AG10803 (cell line): ENCODE measurements at regions not wholly inside any gene's neighbourhood (a gene's known extent, or its start where the extent isn't known, plus 50 kb on each side); places are given as distances from the start of the nearest gene placed in this dataset.

Experiments
- DNase-seq: peaks from one replicate; pipeline ENCODE4 v3.0.0; 2010; ENCODE audit warnings: low read depth
- H3K4me3 ChIP-seq: 2 replicates; pipeline ENCODE4 v1.5.1; 2011; ENCODE audit warnings: mild to moderate bottlenecking, low read length, control low read depth
- TF ChIP-seq, protein P1 (sequence below): conservative IDR thresholded peaks from 2 replicates; pipeline ENCODE4 v1.5.1; 2011; ENCODE audit warnings: mild to moderate bottlenecking, low read length, control low read depth, inconsistent platforms

GRCh38 chr6:169863710-169864109 is 112.3 kb downstream of the ERMARD start:
- H3K4me3 ChIP-seq = no peak overlapping the region
- TF ChIP-seq, protein P1, sequence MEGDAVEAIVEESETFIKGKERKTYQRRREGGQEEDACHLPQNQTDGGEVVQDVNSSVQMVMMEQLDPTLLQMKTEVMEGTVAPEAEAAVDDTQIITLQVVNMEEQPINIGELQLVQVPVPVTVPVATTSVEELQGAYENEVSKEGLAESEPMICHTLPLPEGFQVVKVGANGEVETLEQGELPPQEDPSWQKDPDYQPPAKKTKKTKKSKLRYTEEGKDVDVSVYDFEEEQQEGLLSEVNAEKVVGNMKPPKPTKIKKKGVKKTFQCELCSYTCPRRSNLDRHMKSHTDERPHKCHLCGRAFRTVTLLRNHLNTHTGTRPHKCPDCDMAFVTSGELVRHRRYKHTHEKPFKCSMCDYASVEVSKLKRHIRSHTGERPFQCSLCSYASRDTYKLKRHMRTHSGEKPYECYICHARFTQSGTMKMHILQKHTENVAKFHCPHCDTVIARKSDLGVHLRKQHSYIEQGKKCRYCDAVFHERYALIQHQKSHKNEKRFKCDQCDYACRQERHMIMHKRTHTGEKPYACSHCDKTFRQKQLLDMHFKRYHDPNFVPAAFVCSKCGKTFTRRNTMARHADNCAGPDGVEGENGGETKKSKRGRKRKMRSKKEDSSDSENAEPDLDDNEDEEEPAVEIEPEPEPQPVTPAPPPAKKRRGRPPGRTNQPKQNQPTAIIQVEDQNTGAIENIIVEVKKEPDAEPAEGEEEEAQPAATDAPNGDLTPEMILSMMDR = no peak
- no peak for DNase-seq

DNA sequence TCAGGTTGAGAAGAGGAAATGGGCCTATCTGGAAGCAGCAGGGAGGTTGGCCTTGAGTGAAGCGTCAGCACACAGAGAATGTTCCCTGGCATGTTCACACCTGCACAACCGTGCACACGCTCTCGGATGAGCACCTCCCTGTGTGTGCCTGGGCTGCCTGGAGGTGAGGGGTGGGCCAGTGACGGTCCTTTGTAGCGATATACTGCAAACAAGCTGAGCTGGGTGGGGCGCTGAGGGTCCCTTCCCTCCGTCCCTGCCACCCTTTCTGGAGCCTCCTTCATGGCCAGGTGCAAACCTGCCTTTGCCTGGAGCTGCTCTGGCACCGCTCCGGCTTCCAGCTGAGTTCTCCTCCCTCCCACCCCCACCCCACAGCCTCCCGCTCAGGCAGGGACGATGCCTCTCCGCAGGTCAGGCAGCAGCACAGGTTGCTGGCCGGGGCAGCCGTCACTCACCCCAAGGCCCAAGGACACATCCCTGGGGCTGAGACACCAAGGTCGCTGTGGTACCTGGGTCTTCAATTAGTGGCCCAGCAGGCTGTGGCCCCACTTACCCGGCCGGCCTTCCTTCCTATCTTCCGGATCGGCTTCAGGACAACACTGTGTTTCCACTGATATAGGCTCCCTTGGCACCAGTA is 111.6 kb downstream of the ERMARD start:
- TF ChIP-seq, protein P1 = no peak
- no peak for DNase-seq
- H3K4me3 ChIP-seq = no peak overlapping the region

DNA sequence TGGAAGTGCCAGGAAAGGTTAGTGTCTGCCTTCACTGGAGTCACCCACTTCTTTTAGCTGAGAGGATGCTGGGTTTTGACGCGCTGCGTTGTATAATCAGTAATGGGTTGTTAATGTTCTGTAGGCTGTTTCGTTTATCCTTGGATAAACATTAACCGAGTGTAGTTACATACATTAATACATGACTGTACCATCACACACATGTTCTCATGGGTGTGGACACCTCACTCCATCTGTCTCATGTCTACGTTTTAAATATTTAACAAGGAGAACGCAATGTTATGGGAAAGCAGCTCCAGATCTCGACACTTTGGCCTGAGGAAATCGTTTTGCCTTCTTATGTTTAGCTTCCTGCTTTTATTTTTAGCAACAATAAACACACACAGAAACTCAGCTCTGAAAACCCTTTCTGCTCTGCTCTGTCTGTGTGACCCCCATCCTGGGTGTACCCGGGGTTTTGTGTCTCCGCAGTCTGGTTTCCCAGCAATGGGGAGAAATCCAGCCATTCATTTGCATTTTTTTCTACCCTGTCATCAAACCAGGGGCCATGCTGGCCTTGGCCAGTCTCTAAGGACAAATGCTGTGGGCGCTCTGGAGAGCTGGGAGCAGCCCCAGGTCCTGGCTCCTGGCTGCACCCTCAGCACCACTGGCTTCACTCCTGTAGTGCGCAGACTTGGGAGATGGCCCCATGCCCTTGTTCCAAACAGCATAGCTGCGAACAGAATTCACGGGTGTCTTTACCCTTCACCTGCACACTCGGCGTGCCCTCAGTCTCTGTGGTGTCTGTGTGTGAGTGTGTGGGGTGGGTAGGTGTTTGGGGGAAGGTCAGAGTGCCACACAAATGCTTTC is 110.8 kb downstream of the ERMARD start:
- DNase-seq = no peak
- TF ChIP-seq, protein P1 = no peak
- no peak overlapping the region for H3K4me3 ChIP-seq

DNA sequence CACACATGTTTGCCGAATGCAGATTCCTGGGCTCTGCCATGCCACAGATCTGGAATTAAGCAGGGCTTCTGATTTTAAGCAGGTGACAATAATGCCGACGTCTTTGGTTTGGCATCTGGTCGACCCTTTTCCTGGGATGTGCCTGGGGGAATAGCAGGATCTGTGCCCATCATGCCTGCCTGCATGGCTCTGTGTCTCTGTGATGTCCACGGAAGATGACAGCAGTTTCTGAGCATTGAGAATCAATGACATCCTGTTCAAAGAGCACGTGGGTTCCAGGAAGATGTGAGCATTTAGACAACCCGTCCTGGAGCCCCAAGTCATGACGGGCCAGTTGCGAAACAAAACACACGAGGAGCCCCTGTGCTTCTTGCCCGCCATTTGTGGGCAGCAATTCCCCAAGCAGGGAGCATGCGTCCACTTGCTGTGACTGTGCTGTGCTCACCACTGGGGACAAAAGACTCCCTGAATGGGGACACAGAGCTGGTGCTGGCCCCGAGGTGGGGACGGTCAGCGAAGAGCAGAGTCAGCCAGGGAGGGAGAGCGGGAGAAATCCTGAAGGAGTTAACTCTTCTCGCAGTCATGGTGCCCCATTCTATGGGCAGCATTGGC is 110.1 kb downstream of the ERMARD start:
- no peak for DNase-seq
- H3K4me3 ChIP-seq = no peak overlapping the region
- TF ChIP-seq, protein P1 = no peak

- no peak overlapping the region for H3K4me3 ChIP-seq
- DNase-seq = no peak
- TF ChIP-seq, protein P1 = no peak
Measured at GRCh38 chr6:169859978-169860703, 108.7 kb downstream of the ERMARD start.

GRCh38 chr6:169859401-169859977 is 108.1 kb downstream of the ERMARD start:
- TF ChIP-seq, protein P1 = no peak
- H3K4me3 ChIP-seq = no peak overlapping the region
- DNase-seq = no peak
